SU-DHL-6 (cell line): ENCODE measurements at regions not wholly inside any gene's neighbourhood (a gene's known extent, or its start where the extent isn't known, plus 50 kb on each side); places are given as distances from the start of the nearest gene placed in this dataset.

Experiments
- H2AFZ ChIP-seq: fragments of 200-600 bp; sonication (generic); 2 replicates; pipeline ENCODE4 v1.6.1; 2014; ENCODE audit warnings: low read depth, mild to moderate bottlenecking, moderate library complexity, mixed read lengths, antibody characterized with exemption, low read length; ENCODE audit not compliant: severe bottlenecking
- H3F3A ChIP-seq: fragments of 200-600 bp; shearing (Covaris generic); 2 replicates; pipeline ENCODE4 v1.6.0; 2016; ENCODE audit warnings: antibody characterized with exemption, mild to moderate bottlenecking; ENCODE audit not compliant: insufficient read depth
- H3K27ac ChIP-seq: fragments of 200-600 bp; sonication (generic); 2 replicates; pipeline ENCODE4 v1.5.1; 2016; ENCODE audit warnings: low read depth, mild to moderate bottlenecking, low read length, moderate library complexity, mixed read lengths
- H3K27me3 ChIP-seq: fragments of 200-600 bp; sonication (generic), shearing (Covaris generic); 2 replicates; pipeline ENCODE4 v1.6.0; 2014; ENCODE audit warnings: mild to moderate bottlenecking, low read length
- H3K36me3 ChIP-seq: fragments of 200-600 bp; sonication (generic); 2 replicates; pipeline ENCODE4 v1.6.1; 2014; ENCODE audit warnings: mild to moderate bottlenecking, low read length, mixed read lengths
- H3K4me2 ChIP-seq: fragments of 300-600, 200-600 bp; shearing (Covaris generic), sonication (generic); 2 replicates; pipeline ENCODE4 v1.6.0; 2014; ENCODE audit warnings: low read length, low read depth, mild to moderate bottlenecking; ENCODE audit not compliant: poor library complexity, severe bottlenecking
- H3K4me3 ChIP-seq: fragments of 200-600 bp; sonication (generic); 2 replicates; pipeline ENCODE4 v1.5.1; 2014; ENCODE audit warnings: antibody characterized with exemption, low read length, mild to moderate bottlenecking, mixed read lengths; ENCODE audit not compliant: insufficient read depth, poor library complexity, severe bottlenecking
- H3K79me2 ChIP-seq: fragments of 200-600 bp; sonication (generic); 2 replicates; pipeline ENCODE4 v1.6.1; 2014; ENCODE audit warnings: mild to moderate bottlenecking, low read length, moderate library complexity; ENCODE audit not compliant: insufficient read depth
- H3K9ac ChIP-seq: fragments of 200-600 bp; sonication (generic); 2 replicates; pipeline ENCODE4 v1.7.0; 2014; ENCODE audit warnings: mild to moderate bottlenecking, low read length
- H3K9me2 ChIP-seq: fragments of 200-600 bp; sonication (generic); replicated peaks from 2 replicates; pipeline ENCODE4 v1.6.1; 2014; ENCODE audit warnings: low read length; ENCODE audit not compliant: insufficient read depth
- H3K9me3 ChIP-seq: fragments of 200-600 bp; sonication (generic); 2 replicates; pipeline ENCODE4 v1.6.1; 2014; ENCODE audit warnings: low read length, mixed read lengths; ENCODE audit not compliant: insufficient read depth
- H4K20me1 ChIP-seq: fragments of 200-600 bp; sonication (generic); 2 replicates; pipeline ENCODE4 v1.6.1; 2014; ENCODE audit warnings: low read depth, mild to moderate bottlenecking, antibody characterized with exemption, low read length, moderate library complexity, mixed read lengths
- CTCF ChIP-seq: fragments of 200-600 bp; sonication (generic); IDR thresholded peaks from one replicate; pipeline ENCODE4 v1.5.1; 2017; ENCODE audit warnings: antibody characterized with exemption, mild to moderate bottlenecking, low read length, moderate library complexity; ENCODE audit not compliant: insufficient read depth, poor library complexity, severe bottlenecking
- EZH2phosphoT487 ChIP-seq: fragments of 200-600 bp; sonication (generic), shearing (Covaris generic); conservative IDR thresholded peaks from 2 replicates; pipeline ENCODE4 v1.6.1; 2018; ENCODE audit warnings: mild to moderate bottlenecking, antibody characterized with exemption, low read length, moderate library complexity, mixed read lengths

DNA sequence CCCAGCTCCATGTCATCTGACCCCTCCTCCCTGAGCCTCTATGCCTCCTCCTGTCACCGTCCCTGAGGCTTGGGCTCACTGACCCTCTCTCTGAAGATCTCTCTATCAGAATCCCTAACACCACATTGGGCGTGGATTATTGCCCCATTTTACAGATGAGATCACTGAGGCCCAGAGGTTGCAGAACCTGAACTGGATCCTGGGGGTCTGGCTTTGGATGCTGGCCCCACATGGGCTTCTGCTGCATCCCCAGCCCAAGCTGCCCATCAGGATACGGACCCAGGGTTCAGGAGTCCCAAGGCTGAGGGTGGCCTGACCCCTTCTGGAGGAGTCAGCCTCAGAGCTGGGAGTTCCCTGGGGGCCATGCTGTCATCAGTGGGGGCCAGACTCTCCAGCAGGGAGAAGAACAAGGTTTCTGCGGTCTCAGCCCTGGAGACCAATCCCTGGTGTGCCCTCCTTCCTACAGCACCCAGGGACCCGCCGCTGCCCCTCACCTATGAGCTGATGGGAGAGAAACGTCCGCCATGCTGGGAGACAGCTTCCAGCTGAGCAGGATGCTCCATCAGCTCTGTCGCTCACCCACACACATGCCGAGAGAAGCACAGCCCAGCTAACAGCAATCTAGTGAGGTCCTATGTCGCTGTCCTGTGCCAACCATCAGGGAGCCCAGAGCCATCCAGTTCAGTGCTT, 273.1 kb downstream of the UACA start:
- Histone ChIP-seq H3K4me3 (no peak overlapping the region), H3K9ac (no peak overlapping the region), H3K27me3 (no peaks in the 10 kb centered on the region), H3K36me3 (no peaks in the 10 kb centered on the region), H3K27ac (no peak overlapping the region), H4K20me1 (no peaks in the 10 kb centered on the region), H3F3A (no peaks in the 10 kb centered on the region), H3K4me2 (no peak overlapping the region), H3K79me2 (no peaks in the 10 kb centered on the region), H3K9me2 (no peaks in the 10 kb centered on the region), H2AFZ (no peak overlapping the region), H3K9me3 (no peaks in the 10 kb centered on the region)
- no peak for TF ChIP-seq EZH2phosphoT487
- TF ChIP-seq CTCF, result no peak

GRCh38 chr15:70488941-70489848, 274.2 kb downstream of the UACA start:
- no peaks in the 10 kb centered on the region for H3F3A ChIP-seq
- no peak overlapping the region for H3K4me2 ChIP-seq
- H3K36me3 ChIP-seq, result no peaks in the 10 kb centered on the region
- no peak overlapping the region for H2AFZ ChIP-seq
- no peaks in the 10 kb centered on the region for H3K9me3 ChIP-seq
- no peaks in the 10 kb centered on the region for H3K79me2 ChIP-seq
- H3K27ac ChIP-seq, result no peak overlapping the region
- H3K9ac ChIP-seq, result no peak overlapping the region
- no peak overlapping the region for H3K4me3 ChIP-seq
- no peak for TF ChIP-seq CTCF
- TF ChIP-seq EZH2phosphoT487, result no peak
- H3K9me2 ChIP-seq, result no peaks in the 10 kb centered on the region
- no peaks in the 10 kb centered on the region for H4K20me1 ChIP-seq
- no peaks in the 10 kb centered on the region for H3K27me3 ChIP-seq

- no peak overlapping the region for H3K9ac ChIP-seq
Measured at GRCh38 chr15:70488002-70488605, 275.3 kb downstream of the UACA start.

More at GRCh38 chr15:70488002-70488605, 275.3 kb downstream of the UACA start:
- Histone ChIP-seq H3K27ac (no peak overlapping the region), H3K9me3 (no peaks in the 10 kb centered on the region), H3F3A (no peaks in the 10 kb centered on the region), H3K27me3 (no peaks in the 10 kb centered on the region), H4K20me1 (no peaks in the 10 kb centered on the region), H3K4me2 (no peak overlapping the region), H3K79me2 (no peaks in the 10 kb centered on the region), H3K9me2 (no peaks in the 10 kb centered on the region), H3K4me3 (no peak overlapping the region), H3K36me3 (no peaks in the 10 kb centered on the region), H2AFZ (no peak overlapping the region)
- TF ChIP-seq CTCF (peak; percentile 89), EZH2phosphoT487 (no peak)
